WTC11 (cell line): ENCODE measurements at regions not wholly inside any gene's neighbourhood (a gene's known extent, or its start where the extent isn't known, plus 50 kb on each side); places are given as distances from the start of the nearest gene placed in this dataset.

Experiments
- ATAC-seq: fragments of 200-7000 bp; cut with Tn5 transposase; 2 replicates; pipeline ENCODE4 v1.10.0; 2021; ENCODE audit warnings: mild to moderate bottlenecking, moderate library complexity
- CTCF ChIA-PET: fragments of 300-600 bp; sonication (Branson Sonifier 250); formaldehyde crosslinking; loops from one replicate; lab custom pipeline; 2021; ENCODE audit warnings: antibody characterized with exemption; lab: Charles Lee
- POLR2A ChIA-PET: fragments of 350-600 bp; sonication (Branson Sonifier 250); formaldehyde crosslinking; loops from one replicate; lab custom pipeline; 2021; ENCODE audit warnings: antibody characterized with exemption; lab: Charles Lee
- DNase-seq: peaks from one replicate; pipeline ENCODE4 v3.0.0; 2021; ENCODE audit warnings: low spot score
- H3K27ac Mint-ChIP-seq: 2 replicates; pipeline ENCODE4 v1.8.0; 2021; ENCODE audit warnings: mixed read lengths
- H3K27me3 Mint-ChIP-seq: 2 replicates; pipeline ENCODE4 v1.8.0; 2021; ENCODE audit warnings: low read depth, mild to moderate bottlenecking, moderate library complexity, mixed read lengths
- H3K36me3 Mint-ChIP-seq: 2 replicates; pipeline ENCODE4 v1.8.0; 2021; ENCODE audit warnings: mixed read lengths
- H3K4me1 Mint-ChIP-seq: 2 replicates; pipeline ENCODE4 v1.8.0; 2022; ENCODE audit warnings: mixed read lengths
- H3K4me3 Mint-ChIP-seq: 2 replicates; pipeline ENCODE4 v1.8.0; 2021; ENCODE audit warnings: mild to moderate bottlenecking, moderate library complexity, mixed read lengths
- H3K9me3 Mint-ChIP-seq: 2 replicates; pipeline ENCODE4 v1.8.0; 2021; ENCODE audit warnings: mixed read lengths
- EMX1 ChIP-seq: fragments of 250-450 bp; sonication (Bioruptor Pico); IDR thresholded peaks from 2 replicates; pipeline ENCODE4 v1.8.0; 2021; ENCODE audit warnings: mild to moderate bottlenecking
- FOXJ3 ChIP-seq: sonication (generic); formaldehyde crosslinking; IDR thresholded peaks from 2 replicates; pipeline ENCODE4 v1.9.0; 2021; ENCODE audit warnings: missing genetic modification reagents, mild to moderate bottlenecking, borderline replicate concordance
- FOXP1 ChIP-seq: sonication (generic); formaldehyde crosslinking; IDR thresholded peaks from 2 replicates; pipeline ENCODE4 v1.8.0; 2022; ENCODE audit warnings: missing genetic modification reagents, mild to moderate bottlenecking, moderate library complexity, borderline replicate concordance
- GABPB1 ChIP-seq: sonication (generic); formaldehyde crosslinking; IDR thresholded peaks from 2 replicates; pipeline ENCODE4 v1.8.1; 2023; ENCODE audit warnings: mild to moderate bottlenecking, missing genetic modification reagents
- KAT7 ChIP-seq: sonication (generic); formaldehyde crosslinking; IDR thresholded peaks from 2 replicates; pipeline ENCODE4 v1.8.1; 2023; ENCODE audit warnings: missing genetic modification reagents, mild to moderate bottlenecking, borderline replicate concordance
- NR2C2 ChIP-seq: sonication (generic); formaldehyde crosslinking; IDR thresholded peaks from 2 replicates; pipeline ENCODE4 v1.8.0; 2022; ENCODE audit warnings: mild to moderate bottlenecking, missing genetic modification reagents
- ZBTB21 ChIP-seq: sonication (generic); formaldehyde crosslinking; IDR thresholded peaks from 2 replicates; pipeline ENCODE4 v1.8.1; 2023; ENCODE audit warnings: mild to moderate bottlenecking, missing genetic modification reagents, borderline replicate concordance
- ZNF219 ChIP-seq: sonication (generic); formaldehyde crosslinking; IDR thresholded peaks from 2 replicates; pipeline ENCODE4 v1.8.0; 2023; ENCODE audit warnings: missing genetic modification reagents, mild to moderate bottlenecking, borderline replicate concordance
- ZNF396 ChIP-seq: fragments of 250-450 bp; sonication (Bioruptor Pico); IDR thresholded peaks from 2 replicates; pipeline ENCODE4 v1.8.0; 2021; ENCODE audit warnings: mild to moderate bottlenecking, moderate library complexity, borderline replicate concordance
- ZNF671 ChIP-seq: fragments of 250-450 bp; sonication (Bioruptor Pico); IDR thresholded peaks from 2 replicates; pipeline ENCODE4 v1.8.0; 2021; ENCODE audit warnings: mild to moderate bottlenecking
- TF ChIP-seq, protein P1 (sequence below): sonication (generic); formaldehyde crosslinking; IDR thresholded peaks from 2 replicates; pipeline ENCODE4 v1.8.0; 2022; ENCODE audit warnings: mild to moderate bottlenecking, missing genetic modification reagents
- TF ChIP-seq, protein P2 (sequence below): sonication (generic); formaldehyde crosslinking; IDR thresholded peaks from 2 replicates; pipeline ENCODE4 v1.8.1; 2023; ENCODE audit warnings: mild to moderate bottlenecking, missing genetic modification reagents
- TF ChIP-seq, protein P3 (sequence below): sonication (generic); formaldehyde crosslinking; IDR thresholded peaks from 2 replicates; pipeline ENCODE4 v1.8.1; 2023; ENCODE audit warnings: mild to moderate bottlenecking, missing genetic modification reagents
- TF ChIP-seq, protein P4 (sequence below): sonication (generic); formaldehyde crosslinking; IDR thresholded peaks from 2 replicates; pipeline ENCODE4 v1.8.1; 2022; ENCODE audit warnings: missing genetic modification reagents, borderline replicate concordance
- TF ChIP-seq, protein P5 (sequence below): fragments of 250-450 bp; sonication (Bioruptor Pico); IDR thresholded peaks from 2 replicates; pipeline ENCODE4 v1.9.0; 2021; ENCODE audit warnings: mild to moderate bottlenecking, borderline replicate concordance
- TF ChIP-seq, protein P6 (sequence below): fragments of 250-450 bp; sonication (Bioruptor Pico); IDR thresholded peaks from 2 replicates; pipeline ENCODE4 v1.9.0; 2021; ENCODE audit warnings: mild to moderate bottlenecking

DNA sequence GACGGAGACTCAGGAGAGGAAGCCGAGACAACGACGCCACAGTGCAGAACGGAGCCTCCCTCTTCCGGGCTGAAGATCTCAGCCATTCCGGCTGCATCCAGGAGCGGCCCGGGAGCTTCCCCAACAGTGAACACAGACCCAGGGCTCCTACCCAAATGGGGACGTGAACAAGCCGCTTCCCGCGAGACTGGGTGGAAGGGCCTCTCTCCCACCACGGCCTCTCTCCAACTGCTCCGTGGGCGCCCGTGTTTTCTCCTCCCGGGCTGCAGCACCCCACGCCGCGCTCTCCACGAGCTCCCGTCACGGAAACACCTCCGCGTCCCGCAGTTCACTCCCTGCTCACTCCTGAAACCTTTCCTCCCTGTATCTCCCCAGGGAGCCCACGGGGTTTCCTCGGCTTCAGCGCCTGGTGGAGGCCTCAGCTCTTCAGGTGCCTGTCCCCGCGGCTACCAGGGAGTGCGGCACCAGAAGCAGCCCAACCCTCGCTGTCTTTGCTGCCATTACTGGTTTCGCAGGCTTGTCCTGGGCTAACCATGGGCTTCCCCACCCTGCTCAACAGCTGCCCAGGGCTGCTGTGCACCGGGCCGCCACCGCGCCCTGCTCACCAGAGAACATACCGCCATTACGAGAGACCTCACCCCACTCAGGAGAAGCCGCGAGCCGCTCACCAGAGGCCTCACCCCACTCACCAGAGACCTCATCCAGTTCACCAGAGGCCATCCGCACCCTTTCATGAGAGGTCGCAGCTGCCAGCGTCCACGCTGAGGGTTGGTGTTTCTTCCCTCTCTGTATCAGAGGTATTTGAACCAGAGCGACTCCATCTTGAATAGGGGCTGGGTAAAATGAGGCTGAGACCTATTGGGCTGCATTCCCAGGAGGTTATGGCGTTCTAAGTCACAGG lies 922.8 kb downstream of the QKI start:
- Mint-ChIP-seq H3K4me3 (no peak overlapping the region), H3K27ac (no peak overlapping the region), H3K27me3 (no peaks in the 10 kb centered on the region; the same call in 1 of the 2 replicates), H3K9me3 (peaks cover 10% of the 10 kb centered on the region; the same call in 1 of the 2 replicates), H3K36me3 (peaks cover 11% of the 10 kb centered on the region), H3K4me1 (no peaks in the 10 kb centered on the region; the same call in 1 of the 2 replicates)
- ChIA-PET CTCF (no interaction called here), POLR2A (no interaction called here)
- no peak for TF ChIP-seq KAT7 (CRISPR knock-in tag)
- TF ChIP-seq, protein P1, sequence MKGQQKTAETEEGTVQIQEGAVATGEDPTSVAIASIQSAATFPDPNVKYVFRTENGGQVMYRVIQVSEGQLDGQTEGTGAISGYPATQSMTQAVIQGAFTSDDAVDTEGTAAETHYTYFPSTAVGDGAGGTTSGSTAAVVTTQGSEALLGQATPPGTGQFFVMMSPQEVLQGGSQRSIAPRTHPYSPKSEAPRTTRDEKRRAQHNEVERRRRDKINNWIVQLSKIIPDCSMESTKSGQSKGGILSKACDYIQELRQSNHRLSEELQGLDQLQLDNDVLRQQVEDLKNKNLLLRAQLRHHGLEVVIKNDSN (CRISPR knock-in tag): no peak
- TF ChIP-seq, protein P2, sequence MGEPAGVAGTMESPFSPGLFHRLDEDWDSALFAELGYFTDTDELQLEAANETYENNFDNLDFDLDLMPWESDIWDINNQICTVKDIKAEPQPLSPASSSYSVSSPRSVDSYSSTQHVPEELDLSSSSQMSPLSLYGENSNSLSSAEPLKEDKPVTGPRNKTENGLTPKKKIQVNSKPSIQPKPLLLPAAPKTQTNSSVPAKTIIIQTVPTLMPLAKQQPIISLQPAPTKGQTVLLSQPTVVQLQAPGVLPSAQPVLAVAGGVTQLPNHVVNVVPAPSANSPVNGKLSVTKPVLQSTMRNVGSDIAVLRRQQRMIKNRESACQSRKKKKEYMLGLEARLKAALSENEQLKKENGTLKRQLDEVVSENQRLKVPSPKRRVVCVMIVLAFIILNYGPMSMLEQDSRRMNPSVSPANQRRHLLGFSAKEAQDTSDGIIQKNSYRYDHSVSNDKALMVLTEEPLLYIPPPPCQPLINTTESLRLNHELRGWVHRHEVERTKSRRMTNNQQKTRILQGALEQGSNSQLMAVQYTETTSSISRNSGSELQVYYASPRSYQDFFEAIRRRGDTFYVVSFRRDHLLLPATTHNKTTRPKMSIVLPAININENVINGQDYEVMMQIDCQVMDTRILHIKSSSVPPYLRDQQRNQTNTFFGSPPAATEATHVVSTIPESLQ (CRISPR knock-in tag): no peak
- DNase-seq (no peak), ATAC-seq (no peak)

DNA sequence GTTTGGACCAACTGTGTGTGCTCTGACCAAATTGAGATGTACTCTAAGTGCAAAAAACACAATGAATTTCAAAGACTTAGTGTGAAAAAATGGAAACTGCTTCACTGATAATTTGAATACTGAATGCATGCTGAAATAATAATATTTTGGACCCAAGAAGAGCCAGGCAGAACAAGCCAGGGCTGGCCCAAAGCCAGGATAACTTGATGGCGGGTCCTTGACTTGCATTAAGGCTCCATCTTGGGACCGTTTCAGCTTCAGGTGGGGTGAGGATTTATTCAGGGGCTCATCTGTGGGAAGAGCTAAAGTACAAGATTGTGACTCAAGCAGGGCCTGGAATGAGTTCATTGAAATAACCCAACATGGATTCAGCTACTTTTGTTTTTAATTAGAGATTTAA lies 921.9 kb downstream of the QKI start:
- ChIA-PET POLR2A (no interaction called here), CTCF (no interaction called here)
- ATAC-seq (no peak), DNase-seq (no peak)
- Mint-ChIP-seq H3K9me3 (peaks cover 10% of the 10 kb centered on the region; the same call in 1 of the 2 replicates), H3K27ac (no peak overlapping the region), H3K4me1 (0 out of 2 replicates have a peak, but pooled peaks cover 2% of the 10 kb centered on the region), H3K4me3 (no peak overlapping the region), H3K27me3 (no peaks in the 10 kb centered on the region), H3K36me3 (peaks cover 11% of the 10 kb centered on the region)
- TF ChIP-seq ZBTB21: no peak
- TF ChIP-seq GABPB1 (CRISPR knock-in tag): no peak
- TF ChIP-seq, protein P3, sequence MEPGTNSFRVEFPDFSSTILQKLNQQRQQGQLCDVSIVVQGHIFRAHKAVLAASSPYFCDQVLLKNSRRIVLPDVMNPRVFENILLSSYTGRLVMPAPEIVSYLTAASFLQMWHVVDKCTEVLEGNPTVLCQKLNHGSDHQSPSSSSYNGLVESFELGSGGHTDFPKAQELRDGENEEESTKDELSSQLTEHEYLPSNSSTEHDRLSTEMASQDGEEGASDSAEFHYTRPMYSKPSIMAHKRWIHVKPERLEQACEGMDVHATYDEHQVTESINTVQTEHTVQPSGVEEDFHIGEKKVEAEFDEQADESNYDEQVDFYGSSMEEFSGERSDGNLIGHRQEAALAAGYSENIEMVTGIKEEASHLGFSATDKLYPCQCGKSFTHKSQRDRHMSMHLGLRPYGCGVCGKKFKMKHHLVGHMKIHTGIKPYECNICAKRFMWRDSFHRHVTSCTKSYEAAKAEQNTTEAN (CRISPR knock-in tag): no peak
- no peak for TF ChIP-seq ZNF396 (CRISPR knock-in tag)
- TF ChIP-seq, protein P4, sequence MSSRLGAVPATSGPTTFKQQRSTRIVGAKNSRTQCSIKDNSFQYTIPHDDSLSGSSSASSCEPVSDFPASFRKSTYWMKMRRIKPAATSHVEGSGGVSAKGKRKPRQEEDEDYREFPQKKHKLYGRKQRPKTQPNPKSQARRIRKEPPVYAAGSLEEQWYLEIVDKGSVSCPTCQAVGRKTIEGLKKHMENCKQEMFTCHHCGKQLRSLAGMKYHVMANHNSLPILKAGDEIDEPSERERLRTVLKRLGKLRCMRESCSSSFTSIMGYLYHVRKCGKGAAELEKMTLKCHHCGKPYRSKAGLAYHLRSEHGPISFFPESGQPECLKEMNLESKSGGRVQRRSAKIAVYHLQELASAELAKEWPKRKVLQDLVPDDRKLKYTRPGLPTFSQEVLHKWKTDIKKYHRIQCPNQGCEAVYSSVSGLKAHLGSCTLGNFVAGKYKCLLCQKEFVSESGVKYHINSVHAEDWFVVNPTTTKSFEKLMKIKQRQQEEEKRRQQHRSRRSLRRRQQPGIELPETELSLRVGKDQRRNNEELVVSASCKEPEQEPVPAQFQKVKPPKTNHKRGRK: no peak
- TF ChIP-seq FOXJ3: no peak
- TF ChIP-seq, protein P5, sequence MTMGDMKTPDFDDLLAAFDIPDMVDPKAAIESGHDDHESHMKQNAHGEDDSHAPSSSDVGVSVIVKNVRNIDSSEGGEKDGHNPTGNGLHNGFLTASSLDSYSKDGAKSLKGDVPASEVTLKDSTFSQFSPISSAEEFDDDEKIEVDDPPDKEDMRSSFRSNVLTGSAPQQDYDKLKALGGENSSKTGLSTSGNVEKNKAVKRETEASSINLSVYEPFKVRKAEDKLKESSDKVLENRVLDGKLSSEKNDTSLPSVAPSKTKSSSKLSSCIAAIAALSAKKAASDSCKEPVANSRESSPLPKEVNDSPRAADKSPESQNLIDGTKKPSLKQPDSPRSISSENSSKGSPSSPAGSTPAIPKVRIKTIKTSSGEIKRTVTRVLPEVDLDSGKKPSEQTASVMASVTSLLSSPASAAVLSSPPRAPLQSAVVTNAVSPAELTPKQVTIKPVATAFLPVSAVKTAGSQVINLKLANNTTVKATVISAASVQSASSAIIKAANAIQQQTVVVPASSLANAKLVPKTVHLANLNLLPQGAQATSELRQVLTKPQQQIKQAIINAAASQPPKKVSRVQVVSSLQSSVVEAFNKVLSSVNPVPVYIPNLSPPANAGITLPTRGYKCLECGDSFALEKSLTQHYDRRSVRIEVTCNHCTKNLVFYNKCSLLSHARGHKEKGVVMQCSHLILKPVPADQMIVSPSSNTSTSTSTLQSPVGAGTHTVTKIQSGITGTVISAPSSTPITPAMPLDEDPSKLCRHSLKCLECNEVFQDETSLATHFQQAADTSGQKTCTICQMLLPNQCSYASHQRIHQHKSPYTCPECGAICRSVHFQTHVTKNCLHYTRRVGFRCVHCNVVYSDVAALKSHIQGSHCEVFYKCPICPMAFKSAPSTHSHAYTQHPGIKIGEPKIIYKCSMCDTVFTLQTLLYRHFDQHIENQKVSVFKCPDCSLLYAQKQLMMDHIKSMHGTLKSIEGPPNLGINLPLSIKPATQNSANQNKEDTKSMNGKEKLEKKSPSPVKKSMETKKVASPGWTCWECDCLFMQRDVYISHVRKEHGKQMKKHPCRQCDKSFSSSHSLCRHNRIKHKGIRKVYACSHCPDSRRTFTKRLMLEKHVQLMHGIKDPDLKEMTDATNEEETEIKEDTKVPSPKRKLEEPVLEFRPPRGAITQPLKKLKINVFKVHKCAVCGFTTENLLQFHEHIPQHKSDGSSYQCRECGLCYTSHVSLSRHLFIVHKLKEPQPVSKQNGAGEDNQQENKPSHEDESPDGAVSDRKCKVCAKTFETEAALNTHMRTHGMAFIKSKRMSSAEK (CRISPR knock-in tag): no peak
- TF ChIP-seq ZNF219 (CRISPR knock-in tag): no peak
- no peak for TF ChIP-seq FOXP1
- TF ChIP-seq ZNF671 (CRISPR knock-in tag): no peak
- no peak for TF ChIP-seq NR2C2
- TF ChIP-seq KAT7 (CRISPR knock-in tag): no peak
- TF ChIP-seq, protein P6, sequence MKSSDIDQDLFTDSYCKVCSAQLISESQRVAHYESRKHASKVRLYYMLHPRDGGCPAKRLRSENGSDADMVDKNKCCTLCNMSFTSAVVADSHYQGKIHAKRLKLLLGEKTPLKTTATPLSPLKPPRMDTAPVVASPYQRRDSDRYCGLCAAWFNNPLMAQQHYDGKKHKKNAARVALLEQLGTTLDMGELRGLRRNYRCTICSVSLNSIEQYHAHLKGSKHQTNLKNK (CRISPR knock-in tag): no peak
- no peak for TF ChIP-seq EMX1 (CRISPR knock-in tag)
- TF ChIP-seq, protein P2 (CRISPR knock-in tag): no peak
